NCI-H1092 treated with DMSO at 0.1 percent for 48 hours (cell line): ENCODE measurements at regions not wholly inside any gene's neighbourhood (a gene's known extent, or its start where the extent isn't known, plus 50 kb on each side); places are given as distances from the start of the nearest gene placed in this dataset.
"Not testable (repeated sequence)": the region's sequence is repeated elsewhere in the genome, so short reads cannot be mapped to it uniquely, and the experiment has no call there.

Experiments
- DNase-seq: peaks from one replicate; lab custom pipeline; 2025; lab: John Stamatoyannopoulos, UW

GRCh38 chr14:86221755-86222154 lies 691.8 kb downstream of the FLRT2 start:
- no peak for DNase-seq

GRCh38 chr14:86221000-86221399 lies 691.1 kb downstream of the FLRT2 start:
- DNase-seq: no peak

- no peak for DNase-seq
These were observed 687.6 kb downstream of the FLRT2 start for GRCh38 chr14:86217523-86217922.

- DNase-seq: no peak
These were observed 673.9 kb downstream of the FLRT2 start for GRCh38 chr14:86203843-86204242.

GRCh38 chr14:86196471-86196870 lies 666.5 kb downstream of the FLRT2 start:
- DNase-seq: no peak

- no peak for DNase-seq
These were observed 663.8 kb downstream of the FLRT2 start for GRCh38 chr14:86193756-86194155.

- DNase-seq: no peak
These were observed 650.0 kb downstream of the FLRT2 start for GRCh38 chr14:86179980-86180379.

- DNase-seq: no peak
These were observed 638.4 kb downstream of the FLRT2 start for GRCh38 chr14:86168371-86168770.

GRCh38 chr14:86166541-86166940 lies 636.6 kb downstream of the FLRT2 start:
- DNase-seq: peak; percentile 8

- DNase-seq: no peak
These were observed 623.5 kb downstream of the FLRT2 start for GRCh38 chr14:86153480-86153879.

GRCh38 chr14:86143248-86143647 lies 613.3 kb downstream of the FLRT2 start:
- no peak for DNase-seq

GRCh38 chr14:86141966-86142365 lies 612.0 kb downstream of the FLRT2 start:
- no peak for DNase-seq

- DNase-seq: no peak
These were observed 599.5 kb downstream of the FLRT2 start for GRCh38 chr14:86129426-86129825.

- no peak for DNase-seq
These were observed 594.4 kb downstream of the FLRT2 start for GRCh38 chr14:86124328-86124727.

GRCh38 chr14:86115972-86116371 lies 586.0 kb downstream of the FLRT2 start:
- no peak for DNase-seq

- DNase-seq: not testable (repeated sequence)
These were observed 580.9 kb downstream of the FLRT2 start for GRCh38 chr14:86110871-86111270.

- no peak for DNase-seq
These were observed 574.8 kb downstream of the FLRT2 start for GRCh38 chr14:86104691-86105265.

- no peak for DNase-seq
These were observed 564.6 kb downstream of the FLRT2 start for GRCh38 chr14:86094512-86094911.

- no peak for DNase-seq
These were observed 561.9 kb downstream of the FLRT2 start for GRCh38 chr14:86091811-86092210.

GRCh38 chr14:86088156-86088555 lies 558.2 kb downstream of the FLRT2 start:
- DNase-seq: no peak

- DNase-seq: no peak
These were observed 557.4 kb downstream of the FLRT2 start for GRCh38 chr14:86087377-86087776.

GRCh38 chr14:86086962-86087361 lies 557.0 kb downstream of the FLRT2 start:
- no peak for DNase-seq

- no peak for DNase-seq
These were observed 554.2 kb downstream of the FLRT2 start for GRCh38 chr14:86084097-86084496.

GRCh38 chr14:86083616-86084015 lies 553.7 kb downstream of the FLRT2 start:
- no peak for DNase-seq
